Uterus (tissue), 2 donors: ENCODE measurements at regions not wholly inside any gene's neighbourhood (a gene's known extent, or its start where the extent isn't known, plus 50 kb on each side); places are given as distances from the start of the nearest gene placed in this dataset.

Experiments
- CTCF ChIP-seq, 4 experiments: fragments of 200-600 bp in 2 of 4; fragments of 450-650 bp in 2 of 4; sonication (generic) in 2 of 4; IDR thresholded peaks; one replicate each; pipeline ENCODE4 v1.5.1; 2016 to 2019; ENCODE audit warnings: antibody characterized with exemption in 4 of 4, mild to moderate bottlenecking in 2 of 4, moderate library complexity in 1 of 4
- POLR2A ChIP-seq, 2 donors: fragments of 450-650 bp; IDR thresholded peaks; one replicate each; pipeline ENCODE4 v1.6.1; 2016; ENCODE audit warnings: antibody characterized with exemption in 2 of 2, mild to moderate bottlenecking in 1 of 2, moderate library complexity in 1 of 2

- TF ChIP-seq CTCF (IDR thresholded peaks at IDR 0.05) (no peak), POLR2A (IDR thresholded peaks at IDR 0.05) (no peak)
Measured at GRCh38 chr4:132818091-132818490, 331.0 kb upstream of the PCDH10 start.
